ENCODE measurements at regions not wholly inside any gene's neighbourhood (a gene's known extent, or its start where the extent isn't known, plus 50 kb on each side); places are given as distances from the start of the nearest gene placed in this dataset.

DNA sequence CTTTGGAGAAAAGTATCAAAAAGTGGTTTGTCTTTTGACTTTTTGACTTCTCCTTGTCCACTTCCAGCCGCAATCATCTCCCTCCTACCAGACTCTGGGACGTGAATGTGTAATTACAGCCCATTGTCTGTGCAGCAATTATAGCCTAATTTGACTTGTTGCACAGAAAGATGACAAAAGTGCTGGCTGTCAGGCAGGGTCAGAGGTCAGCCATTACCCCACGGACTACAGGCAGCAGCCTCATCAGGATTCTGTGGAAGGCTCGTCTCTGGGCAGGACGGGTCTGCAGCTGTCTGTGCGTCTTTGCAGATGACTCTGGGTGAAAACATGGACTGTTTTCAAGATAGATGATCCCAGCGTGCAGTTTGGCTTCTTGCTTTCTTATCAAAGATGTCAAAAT, 102.2 kb upstream of the EDNRB start:
- no peak for DNase-seq (ENCODE audit: low read depth, low spot score)

DNA sequence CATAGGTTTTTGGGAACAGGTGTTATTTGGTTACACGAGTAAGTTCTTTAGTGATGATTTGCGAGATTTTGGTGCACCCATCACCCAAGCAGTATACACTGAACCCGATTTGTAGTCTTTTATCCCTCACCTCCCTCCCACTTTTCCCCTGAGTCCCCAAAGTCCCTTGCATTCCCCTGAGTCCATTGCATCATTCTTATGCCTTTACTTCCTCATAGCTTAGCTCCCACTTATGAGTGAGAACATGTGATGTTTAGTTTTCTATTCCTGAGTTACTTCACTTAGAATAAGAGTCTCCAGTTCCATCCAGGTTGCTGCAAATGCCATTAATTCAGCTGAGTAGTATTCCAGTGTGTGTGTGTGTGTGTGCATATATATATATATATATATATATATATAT, 97.2 kb upstream of the EDNRB start:
- no peak for DNase-seq (ENCODE audit: low read depth, low spot score)

DNA sequence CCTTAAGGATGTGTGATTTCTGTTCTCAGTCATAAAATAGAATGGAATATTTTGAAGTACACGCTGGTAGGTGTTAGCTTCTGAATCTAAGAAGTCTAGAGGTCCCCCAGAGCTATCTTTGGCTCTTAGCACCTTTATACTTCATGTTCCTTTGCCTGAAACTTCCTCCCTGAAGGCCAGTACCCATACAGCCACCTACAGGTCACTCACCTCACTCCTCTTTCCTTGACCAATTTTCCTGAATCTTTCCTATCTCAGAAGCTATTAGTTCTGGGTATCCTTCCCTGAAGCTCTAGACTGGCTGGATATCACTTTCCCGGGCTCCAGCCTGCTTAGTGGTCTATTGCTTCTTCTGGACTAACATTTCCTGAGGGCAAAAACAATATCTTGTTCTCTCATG, 93.4 kb upstream of the EDNRB start:
- DNase-seq (ENCODE audit: low read depth, low spot score) = no peak

DNA sequence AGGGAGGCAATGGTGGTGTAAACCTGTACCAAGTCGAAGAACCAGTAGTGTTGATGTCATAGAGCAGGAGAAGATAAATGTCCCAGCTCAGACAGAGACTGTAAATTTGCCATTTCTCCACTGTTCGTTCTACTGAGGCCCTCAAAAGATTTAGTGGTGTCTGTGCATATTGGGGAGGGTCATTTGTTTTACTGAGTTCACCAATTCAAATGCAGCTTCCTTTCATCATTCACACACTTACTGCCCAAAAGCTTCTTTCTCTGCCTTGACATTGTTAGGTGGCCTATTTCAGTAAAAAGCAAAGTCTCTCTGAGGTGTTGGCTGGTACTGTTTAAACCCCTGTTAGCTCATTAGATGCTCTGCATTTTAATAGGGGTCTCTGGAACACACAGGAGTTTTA, 86.2 kb upstream of the EDNRB start:
- DNase-seq (ENCODE audit: low read depth, low spot score) = no peak

DNA sequence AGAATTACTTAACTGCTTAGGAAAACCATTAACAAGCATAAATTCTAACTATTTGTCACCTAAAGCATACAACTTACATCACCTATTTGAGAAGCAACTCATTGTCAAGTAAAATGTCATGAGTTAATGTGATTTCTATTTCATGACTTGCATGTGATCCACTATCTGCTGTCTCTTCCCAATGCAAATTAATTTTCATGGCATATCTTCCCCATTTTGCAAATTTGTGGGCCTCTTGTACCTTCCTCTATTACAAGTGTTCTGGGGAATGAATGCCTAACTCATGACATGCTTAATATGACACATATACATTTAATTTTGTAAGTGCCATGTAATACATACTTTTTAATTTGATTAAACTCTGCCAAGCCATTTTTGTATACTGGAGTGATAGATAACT, 81.1 kb upstream of the EDNRB start:
- no peak for DNase-seq (ENCODE audit: low read depth, low spot score)

DNA sequence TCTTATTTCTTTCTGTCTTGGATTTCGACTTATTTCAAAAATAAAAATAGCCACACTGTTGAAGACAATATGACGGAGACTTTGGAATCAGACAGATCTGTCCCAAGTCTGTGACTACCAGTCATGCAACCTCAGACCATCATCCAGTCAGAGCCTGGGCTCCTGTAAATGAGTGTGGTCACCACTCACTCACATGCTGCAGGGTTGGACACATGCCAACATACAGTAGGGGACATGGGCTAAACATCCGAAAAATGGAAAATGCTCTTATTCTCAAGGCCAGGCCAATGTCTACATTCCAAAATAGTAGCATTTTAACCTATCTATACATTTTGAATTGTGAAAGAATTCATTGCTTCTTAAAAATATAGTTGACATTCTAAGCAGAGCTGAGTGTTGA, 75.5 kb upstream of the EDNRB start:
- no peak for DNase-seq (ENCODE audit: low read depth, low spot score)

DNA sequence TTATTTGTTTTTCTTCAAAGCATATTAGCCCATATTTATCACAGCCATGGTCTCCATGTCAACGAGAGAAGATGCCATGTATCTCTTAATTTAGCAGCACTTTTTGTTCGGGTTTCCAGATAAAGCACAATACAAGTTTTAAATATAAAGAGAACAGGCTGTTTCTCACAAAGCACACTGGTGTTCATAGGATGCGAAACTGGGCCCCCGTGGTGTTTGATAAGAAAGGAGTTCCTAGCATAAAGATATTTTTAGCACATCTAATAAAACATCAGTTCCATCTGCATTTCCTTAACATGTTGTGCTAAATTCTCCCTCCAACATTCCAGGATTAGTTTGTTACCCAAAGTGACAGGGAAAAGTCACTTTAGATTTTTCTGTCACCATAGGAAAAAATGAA, 72.4 kb upstream of the EDNRB start:
- DNase-seq (ENCODE audit: low read depth, low spot score) = no peak

DNA sequence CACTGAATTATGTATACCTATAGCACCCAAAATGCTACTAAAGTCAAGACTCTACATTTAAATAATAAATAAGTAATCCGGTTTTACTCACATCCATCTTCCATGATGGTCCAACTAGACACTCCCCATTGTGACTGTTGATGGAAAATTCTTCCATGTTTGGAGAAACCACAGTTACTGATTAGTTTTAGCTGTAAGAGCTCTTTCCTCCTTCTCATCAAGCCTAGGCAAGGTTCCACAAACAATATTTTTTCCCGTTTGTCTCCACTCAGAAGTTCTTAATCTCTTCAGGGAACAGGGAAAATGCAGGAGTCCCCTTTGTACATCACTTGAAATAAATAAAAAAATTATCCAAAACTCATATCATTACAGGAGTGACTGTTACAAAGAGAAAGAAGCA, 70.7 kb upstream of the EDNRB start:
- no peak for DNase-seq (ENCODE audit: low read depth, low spot score)

DNA sequence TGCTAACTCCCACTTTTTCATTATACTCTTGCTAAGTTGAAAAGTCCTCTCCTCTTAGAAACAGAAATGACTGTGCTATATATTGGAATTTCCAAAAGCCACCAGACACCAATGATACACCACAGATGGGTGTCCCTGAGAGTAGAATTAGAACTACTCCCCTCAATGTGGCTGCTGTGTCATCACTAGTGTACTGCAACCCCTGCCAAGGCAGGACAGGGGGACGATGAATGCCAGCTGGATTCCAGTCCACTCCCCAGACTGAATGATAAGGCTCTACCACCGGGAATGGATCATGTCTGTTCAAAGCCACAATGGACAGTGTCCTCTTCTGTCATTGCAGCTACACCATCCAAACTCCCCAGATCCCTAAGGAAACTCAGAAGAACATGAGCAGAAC, 69.7 kb upstream of the EDNRB start:
- DNase-seq (ENCODE audit: low read depth, low spot score) = no peak

DNA sequence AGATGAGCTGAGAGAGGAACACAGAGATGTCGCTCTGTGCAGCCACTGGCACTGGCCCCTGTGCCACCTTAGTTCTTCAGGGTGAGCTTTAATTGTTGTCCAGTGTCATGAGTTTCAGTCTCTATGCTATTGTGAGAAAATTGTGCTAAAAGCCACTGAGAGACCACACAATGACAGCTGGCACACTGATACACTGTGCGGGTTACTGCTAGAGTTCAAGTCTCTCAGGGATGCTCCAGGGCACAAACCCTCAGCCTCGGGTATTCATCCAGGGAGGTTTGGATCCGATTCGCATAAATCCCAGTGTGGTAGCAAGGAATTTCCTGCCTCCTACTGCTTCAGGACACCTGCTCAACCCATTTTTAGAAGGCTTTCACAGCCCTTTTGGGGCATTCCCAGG, 68.1 kb upstream of the EDNRB start:
- no peak for DNase-seq (ENCODE audit: low read depth, low spot score)

DNA sequence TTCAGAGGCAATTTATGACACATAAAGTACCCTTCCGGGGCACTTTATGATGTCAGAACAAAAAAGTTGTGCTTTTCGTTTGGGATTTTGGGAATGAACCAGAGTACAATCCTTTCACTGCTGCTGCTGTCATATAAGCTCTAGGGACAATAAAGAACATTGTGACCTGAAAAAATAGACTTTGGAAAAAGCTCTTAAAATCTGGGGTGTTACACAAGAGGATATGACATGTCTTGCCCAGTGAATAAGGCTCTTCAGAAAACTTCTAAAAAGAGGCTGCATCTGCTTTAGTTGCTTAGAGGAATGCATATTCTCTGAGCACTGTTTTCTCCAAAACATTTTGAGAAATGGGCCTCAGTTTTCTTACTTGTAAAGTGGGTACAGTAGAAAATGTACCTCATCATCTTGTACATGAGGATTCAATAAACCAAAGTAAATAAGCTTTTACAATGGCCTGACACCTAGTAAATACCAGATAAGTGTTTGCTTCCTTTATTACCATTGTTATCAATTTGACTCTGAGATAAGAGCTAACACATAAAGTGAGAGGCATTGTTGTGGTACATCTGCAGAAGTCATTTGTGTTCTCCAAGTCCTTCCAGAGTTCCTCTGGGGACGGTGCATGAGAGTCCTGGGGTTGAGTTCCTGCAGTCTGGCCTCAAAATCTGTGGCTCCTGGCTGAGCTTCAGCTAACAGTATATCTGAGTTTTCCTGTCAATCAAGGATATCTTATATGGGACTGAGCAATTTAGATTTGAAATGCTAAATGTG, 67.4 kb upstream of the EDNRB start:
- DNase-seq (ENCODE audit: low read depth, low spot score) = no peak

DNA sequence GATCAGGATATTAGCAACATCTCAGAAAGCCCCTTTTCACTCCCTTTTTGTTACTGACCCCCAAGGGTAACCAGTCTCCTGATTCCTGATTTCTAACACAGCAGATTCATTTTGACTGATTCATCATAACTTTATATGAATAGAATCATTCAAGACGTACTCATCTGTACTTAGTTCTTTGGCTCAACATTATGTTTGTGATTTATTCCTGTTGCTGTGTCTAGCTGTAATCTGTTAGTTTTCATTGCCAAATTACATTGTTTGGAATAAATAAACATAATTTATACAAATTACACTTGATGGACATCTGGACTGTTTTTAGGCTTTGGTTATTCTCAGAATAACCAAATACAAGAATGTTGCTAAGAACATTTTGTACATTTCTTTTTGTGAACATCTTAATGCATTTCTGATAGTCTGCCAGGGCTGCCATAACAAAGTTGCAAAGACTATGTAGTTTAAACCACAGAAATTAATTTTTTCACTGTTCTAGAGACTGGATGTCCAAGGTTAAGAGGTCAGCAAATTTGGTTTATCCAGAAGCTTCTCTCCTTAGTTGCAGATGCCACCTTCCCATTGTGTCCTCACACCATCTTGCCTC, 62.8 kb upstream of the EDNRB start:
- no peak for DNase-seq (ENCODE audit: low read depth, low spot score)

DNA sequence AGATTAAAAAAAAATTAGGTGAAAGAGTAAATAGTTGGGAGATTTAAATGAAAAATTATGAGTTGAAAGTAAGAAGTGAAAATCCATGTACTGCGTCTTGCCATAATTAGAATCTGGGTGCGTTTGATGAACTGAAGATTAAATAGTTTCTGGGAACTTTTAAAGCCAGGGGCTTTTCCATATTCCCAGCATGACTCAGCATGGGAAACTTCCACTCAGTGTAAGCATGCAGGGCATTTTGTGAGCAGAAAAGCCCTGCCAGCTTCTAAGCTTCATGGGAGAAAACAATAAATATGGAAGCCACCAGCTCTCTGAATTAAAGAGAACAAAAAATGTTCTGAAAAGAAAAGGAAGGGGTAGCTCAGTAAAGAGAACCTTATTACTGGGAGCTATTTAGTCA, 62.0 kb upstream of the EDNRB start:
- no peak for DNase-seq (ENCODE audit: low read depth, low spot score)

DNA sequence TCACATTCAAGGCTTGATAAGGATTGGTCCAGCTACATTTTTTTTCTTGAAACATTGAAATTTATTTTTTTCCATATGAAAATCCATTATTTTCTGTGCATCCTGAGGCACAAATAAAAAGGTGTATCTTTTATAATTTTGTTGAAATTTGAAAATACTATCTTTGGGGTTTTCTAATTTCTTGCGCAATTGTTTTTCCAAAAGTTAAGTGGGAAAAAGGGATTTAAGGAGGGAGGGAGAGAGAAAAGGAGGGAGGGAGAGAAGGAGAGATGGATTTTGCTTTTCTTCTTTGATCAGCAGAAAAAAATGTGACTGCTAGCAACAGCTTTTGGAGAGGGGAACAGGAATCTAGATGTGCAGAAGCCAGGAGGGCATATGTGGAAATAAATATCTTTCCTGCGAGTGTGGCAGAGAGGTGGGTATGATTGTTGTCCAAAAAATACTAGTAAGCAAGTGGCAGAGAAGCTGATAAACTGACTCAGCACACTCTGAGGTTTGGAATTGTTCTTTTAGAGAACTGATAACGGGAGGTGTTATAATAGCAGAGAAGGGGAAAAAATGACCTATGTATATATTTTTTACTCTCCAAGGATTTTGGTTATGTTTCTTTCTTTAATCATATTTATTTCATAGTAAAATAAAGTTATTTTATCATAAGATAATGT, 61.2 kb upstream of the EDNRB start:
- DNase-seq (ENCODE audit: low read depth, low spot score) = no peak

DNA sequence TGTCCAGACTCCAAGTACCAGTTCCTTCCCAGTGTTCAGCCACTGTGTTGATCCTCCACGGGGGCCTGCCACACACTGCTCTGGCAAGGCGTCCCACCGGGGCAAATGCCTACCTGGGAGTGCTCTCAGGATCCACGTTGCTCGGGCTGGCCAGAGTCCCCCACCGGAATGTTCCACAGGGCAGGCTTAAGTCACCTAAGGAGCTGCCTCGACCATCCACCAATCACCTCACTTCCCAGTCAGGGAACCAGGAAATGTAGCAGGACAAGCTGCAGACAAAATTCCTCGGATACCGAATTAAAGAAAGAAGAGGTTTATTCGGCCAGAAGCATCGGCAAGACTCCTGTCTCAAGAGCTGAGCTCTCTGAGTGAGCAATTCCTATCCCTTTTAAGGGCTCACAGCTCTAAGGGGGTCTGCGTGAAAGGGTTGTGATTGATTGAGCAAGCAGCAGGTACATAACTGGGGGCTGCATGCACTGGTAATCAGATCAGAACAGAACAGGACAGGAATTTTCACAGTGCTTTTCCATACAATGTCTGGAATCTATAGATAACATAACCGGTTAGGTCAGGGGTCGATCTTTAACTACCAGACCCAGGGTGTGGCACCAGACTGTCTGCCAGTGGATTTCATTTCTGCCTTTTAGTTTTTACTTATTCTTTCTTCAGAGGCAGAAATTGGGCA, 56.9 kb upstream of the EDNRB start:
- DNase-seq (ENCODE audit: low read depth, low spot score) = no peak

DNA sequence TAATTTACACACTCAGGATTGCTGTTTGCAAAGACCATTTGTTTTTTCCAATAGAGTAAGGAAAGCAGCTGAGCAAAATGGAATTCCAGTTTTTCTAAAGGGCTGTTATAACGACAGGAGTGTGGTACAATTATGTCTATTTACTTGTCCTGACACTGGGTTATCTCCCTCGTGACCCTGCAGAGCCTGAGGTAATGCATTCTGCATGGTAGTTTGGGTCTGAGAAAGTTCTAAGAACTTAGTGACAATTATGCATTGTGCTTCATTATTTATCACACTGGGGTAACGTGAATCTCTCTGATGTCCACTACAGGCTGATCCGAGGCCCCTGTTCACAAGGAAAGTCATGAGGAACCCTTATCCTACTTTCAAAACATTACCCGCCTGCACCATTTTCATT, 50.7 kb upstream of the EDNRB start:
- DNase-seq (ENCODE audit: low read depth, low spot score) = no peak

Data from iPS DF 19.7 (cell line).